Fibroblast of skin of back (primary cell): ENCODE measurements at regions not wholly inside any gene's neighbourhood (a gene's known extent, or its start where the extent isn't known, plus 50 kb on each side); places are given as distances from the start of the nearest gene placed in this dataset.

Experiments used
- DNase-seq: peaks from one replicate; pipeline ENCODE4 v3.0.0-alpha.2; 2013

DNA sequence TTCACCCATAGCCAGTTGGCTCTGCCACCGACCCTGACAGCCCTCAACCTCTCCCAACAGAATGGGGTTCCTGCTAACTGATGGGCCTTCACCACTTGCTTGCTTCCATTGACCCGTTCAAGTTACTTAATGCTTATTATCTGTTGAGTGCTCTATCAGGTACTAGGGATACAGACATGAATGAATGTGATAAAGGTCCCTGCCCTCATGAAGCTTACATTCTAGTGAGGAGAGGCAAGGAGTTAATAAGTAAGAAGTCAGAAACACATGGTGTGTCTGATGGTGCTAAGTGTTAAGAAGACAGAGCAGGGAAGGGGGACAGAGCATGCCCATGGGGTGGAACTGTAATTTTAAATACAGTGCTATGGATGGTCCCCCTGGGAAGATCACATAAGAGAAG is 107.5 kb upstream of the JUN start:
- DNase-seq, result no peak

DNA sequence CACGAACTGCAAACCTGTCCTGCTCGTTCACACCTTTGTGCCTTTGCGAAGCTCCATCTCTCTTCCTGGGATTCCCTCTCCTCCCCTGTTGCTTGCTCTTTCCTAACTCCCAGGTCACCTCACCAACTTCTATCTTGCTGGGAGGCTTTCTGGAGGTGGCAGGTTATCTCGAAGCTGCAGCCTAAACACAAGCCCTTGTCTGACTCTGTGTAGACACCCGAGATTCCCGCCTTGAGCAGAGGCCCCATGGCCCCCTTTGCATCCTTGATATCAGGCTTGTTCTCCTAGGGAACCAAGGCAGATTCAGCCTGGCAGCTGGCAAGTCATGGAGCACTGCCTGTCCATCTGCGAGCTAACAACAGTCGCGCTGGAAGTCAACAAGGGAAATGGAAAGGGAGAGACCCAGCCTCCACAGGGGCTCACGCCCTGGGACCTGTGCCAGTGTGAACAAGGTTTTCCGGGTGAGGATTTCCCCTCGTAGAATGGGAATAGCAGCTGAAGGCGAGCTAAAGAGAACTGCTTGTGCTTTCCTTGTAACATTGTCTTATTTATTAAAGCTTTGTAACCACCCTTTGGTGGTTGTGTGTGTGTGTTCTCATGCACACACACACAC is 109.5 kb upstream of the JUN start:
- no peak for DNase-seq

DNA sequence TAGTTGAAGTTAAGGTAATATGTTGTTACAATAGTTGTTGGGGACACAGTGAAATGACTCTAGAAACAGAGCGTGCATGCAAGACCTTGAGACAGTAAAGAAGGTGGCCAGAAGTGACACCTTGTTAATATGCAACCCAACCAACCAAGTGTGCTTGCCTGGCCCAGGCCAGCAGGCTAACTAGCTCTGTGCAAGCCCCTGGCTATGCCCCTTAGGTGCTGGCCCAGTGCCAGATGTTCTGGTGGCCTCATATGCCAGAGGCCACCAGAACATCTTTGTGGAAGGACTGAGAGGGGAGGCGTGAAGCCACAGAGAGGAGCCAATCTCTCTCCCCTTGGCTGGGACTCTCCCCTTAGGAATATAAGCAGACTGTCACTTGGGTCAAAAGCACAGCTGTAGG is 111.2 kb upstream of the JUN start:
- no peak for DNase-seq

DNA sequence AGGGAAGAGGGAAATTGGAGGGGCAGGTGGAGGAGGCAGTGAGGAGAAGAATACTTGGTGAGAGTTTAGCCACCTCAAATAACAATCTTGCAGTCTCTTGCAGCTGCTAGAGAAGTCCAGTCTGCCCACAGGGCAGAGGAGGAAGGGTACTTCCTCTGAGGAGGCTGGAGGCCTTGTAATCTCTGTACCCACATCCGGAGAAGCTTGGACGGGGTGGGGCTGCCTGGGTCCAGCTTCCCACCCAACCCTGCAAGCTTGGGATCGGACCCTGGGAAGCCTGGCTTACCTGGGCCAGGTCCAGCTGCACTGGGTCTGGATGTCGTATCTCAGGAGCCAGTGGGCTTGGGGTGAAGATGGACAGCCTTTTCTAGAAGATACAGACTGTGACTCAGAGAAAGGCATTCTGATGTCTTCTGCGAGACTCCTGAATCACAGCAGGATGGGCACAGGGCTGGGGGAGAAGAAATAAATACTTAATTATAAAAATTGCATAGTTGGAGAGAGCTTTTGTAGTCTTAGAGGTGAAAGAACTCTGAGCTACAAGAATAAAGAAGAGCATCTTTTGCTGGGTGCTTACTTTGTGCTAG is 111.8 kb upstream of the JUN start:
- peak; percentile 46 for DNase-seq

DNA sequence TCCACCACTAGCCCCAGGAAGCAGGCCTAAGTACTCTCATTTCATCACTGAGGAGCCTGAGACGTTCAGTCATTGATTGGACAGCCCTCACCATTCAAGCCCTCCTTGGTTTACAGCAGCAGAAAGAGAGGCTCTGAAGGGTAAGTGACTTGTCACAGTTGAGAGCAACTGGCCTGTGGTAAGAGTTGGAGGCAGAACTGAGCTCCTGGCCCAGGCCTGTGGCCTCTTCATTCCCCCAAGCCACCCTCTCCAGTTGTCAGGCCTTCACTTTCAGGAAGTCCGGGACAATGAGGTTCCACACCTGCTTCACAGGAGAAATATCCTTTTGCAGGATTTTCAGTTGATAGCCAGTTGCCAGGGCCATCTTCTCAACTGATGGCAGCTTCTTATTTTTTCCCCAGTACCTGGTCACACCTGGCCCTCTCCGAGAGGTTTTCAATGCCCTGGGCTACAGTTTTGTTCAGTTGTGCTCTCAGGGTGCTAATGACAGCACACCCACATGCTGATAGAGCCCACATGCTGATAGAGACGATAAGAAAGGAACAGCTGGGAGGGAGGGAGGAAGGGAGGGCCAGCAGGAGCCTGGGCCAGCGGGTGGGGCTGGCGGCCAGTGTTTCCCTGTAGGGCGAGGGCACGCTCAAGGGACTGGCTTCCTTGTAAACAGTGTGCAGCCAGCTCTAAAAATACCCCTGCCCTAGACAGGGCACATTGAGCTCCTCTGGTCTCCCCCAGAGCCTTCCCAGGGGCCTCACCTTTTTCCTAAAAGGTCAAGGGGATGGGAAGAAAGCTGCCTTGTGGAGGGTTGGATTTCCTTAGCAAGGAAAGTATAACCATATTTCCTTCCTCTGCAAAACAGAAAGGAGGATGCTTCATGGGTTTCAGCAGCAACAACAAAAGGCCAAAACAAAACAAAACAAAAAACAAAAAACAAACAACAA is 112.7 kb upstream of the JUN start:
- DNase-seq, result no peak

DNA sequence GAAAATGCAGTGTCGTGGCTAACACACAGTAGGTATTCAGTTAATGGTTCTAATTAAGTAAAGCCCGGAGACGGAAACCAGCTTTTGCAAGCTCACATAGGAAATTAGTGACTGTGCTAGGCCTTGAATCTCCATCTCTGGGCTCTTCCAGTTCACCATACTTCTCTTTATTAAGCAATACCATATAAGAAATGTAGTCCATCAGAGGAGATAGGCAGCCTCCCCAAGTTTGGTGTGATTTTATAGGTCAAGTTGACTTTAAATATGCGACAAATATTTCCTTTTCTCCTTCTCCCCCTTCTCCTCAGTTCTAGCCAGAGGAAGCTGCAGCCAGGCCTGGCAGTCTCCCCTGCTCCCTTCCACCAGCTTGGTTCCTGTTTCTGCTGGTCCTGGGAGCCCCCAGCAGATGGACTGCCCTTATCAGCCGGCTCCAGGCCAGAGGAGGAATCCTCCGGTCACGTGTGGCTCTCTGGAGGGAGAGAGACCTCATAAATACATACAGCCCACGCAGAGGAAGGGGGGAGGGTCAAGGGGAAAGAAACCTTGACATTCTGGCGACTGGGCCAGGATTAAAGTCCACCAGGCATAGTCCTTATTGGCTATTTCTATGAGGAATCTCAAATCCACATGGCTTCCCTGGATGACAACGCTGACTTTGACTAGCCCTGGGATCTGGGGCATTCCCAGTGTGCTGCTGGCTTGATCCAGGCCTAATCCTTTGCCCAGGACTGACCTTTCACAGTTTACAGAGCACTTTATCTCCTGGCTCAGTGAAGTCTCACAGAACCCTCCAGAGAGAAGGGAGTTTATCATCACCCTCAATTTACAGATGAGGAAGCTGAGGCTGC is 115.1 kb upstream of the JUN start:
- DNase-seq, result no peak

DNA sequence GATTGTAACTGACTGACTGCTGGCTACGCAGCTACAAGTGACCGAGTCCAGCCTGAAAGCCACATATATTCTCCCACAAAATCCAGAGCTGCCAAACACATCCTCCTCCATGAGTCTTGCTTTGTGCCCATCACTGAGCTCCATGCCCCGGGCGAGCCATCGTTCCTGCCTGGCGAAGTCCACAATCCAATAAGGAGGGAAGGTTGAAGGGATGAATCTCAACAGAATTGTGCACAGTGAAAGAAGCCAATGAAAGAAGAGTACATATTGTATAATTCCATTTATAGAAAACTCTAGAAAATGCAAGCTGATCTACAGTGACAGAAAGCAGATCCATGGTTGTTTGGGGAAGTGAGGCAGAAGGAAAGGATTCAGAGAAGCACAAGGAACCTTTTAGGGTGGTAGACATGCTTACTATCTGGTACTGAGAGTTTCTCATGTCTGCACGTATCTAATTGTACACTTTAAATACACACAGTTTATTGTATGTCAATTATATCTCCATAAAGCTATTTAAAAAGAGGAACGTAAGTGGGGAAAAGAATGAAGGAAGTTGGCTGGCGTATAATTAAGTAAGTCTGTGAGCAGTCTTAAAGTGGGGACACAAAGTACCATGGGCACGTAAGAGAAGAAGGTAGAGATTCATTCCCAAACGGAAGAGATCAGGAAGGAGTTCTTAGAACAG is 115.9 kb upstream of the JUN start:
- DNase-seq, result no peak

DNA sequence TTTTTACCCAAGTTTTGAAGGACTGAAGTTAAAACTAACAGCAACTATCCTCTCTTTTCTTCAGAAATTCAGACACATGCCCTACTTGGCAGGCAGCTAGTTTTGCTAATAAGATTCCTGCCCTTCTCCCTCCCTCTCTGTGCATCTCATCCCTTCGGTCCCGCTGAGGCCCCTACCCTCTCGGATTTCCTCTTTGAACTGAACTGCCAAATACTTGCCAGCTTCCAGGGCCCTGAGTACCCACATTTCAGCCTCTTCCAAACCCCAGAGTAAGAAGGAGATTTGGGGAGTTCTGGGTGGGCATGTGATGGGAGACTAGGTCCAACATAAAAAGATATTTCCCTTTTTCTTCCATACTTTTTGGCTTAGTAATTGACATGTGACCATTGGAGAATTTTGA is 116.5 kb upstream of the JUN start:
- DNase-seq, result no peak

DNA sequence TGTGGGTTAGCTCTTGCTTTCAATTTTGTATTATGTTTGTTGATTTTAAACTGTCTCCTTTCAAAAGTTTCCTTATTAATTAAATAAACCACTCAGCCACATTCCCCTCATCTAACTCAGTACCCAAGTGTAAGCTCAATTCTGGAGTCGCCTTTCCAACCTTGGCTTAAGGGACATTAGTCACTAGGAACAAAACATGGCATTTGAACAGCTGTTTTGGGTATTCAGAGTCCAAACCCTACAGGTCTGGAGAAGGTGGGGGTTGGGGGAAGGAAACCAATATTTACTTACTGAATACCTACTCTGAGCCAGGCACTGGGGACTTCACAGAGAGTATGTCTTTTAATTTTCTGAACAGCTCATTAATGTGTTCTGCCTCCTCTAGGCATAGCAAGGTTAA is 117.2 kb upstream of the JUN start:
- peak; percentile 61 for DNase-seq

DNA sequence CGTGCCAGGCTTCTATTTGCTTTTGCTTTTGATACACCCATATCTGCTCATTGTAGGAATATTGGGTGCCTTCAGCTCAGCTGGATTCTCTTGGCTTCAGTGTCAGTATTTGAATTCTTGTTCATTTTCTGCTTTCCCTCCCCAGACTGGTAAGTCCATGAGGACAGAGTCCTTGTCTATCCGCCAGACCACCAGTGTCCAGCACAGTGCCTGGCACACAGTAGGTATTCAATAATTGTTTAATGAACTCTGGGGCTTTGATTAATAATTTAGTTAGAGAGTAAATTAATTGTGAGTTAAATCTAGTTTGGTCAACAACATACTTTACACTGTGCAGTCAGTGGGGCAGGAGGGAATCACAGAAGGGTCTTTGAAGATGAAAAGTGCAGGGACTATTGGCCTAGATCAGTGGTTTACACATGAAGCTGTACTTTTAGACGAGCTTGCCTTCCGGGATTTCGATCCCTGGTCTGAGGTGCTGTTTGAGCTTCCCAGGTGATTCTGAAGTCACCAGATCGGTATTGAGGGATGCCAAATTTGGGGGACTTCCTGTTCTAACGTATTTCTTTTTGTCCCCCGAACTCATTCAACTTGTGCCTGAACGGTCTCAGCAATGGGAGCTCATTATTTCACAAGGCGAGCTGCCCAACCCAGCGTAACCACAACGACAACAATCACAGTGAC is 119.1 kb upstream of the JUN start:
- no peak for DNase-seq

DNA sequence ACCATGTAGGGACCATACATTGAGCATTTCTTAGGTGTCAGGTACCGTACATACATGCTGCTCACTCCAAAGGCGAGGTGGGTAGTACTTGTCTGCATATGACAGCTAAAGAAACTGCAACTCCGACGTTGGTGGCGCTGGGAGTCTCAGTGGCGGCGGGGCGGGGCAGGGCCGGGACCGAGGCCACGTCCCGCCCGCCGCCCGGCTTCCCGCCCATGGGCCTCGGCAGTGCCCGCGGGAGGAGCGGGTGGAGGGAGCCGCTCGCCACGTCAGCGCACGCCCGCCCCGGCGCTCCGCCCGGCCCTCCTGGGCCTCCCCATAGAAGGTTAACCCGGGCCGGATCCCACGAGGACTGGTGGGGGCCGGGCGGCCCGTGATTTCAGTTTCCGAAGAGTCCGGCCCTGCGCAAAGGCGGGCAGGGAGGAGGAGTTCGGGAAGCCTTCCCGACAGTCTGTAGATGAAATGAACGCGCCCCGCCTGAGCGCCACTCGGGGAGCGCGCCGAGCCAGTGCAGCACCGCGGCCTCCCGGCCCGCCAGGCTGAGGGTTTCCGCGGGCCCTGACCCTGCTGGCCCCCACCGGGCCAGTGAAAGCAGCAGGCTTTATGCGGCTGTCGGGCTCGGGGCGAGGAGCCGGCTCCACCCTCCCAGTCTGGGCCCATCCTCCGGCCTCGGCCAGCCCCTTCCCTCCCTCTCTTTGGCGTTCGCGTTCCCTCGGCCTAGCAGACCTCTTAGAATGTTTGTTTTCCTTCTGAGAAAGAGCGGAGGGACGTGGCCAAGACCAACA is 119.9 kb upstream of the JUN start:
- DNase-seq, result peak; percentile 95

DNA sequence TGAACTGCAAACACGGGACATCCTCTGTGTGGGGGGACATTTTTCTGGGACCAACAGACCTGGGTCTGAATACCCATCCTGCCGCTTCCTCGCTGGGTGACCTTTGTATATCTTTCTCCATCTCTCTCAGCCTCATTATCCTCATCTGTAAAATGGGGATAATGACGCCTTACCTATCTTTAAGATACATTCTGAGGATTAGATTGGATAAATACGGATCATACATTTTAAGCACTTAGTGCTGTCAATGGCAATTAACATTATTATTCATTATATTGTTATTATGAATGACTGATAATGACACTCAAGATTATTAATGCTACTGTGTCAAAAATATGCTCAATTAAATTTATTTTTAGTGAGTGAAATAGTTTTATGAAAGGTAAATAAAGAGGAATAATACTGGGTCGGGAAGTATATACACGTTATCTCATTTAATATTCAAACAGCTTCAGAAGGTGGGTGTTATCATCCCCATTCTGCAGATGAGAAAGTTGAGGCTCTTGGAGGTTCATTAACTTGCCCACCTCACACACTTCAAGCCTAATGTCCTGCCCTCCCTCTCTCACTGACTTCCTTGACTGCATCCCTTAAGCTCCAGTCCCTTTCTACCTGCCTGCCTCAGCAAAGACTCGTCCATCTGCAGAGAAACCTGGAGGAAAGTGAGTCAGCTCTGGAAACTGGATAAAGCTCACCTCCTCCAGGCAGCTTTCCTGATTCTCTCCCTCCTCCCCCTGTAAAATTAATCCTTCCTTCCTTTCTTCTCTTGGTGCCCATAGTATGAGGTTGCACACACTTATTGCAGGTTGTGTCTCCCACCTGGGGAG is 120.7 kb upstream of the JUN start:
- no peak for DNase-seq

DNA sequence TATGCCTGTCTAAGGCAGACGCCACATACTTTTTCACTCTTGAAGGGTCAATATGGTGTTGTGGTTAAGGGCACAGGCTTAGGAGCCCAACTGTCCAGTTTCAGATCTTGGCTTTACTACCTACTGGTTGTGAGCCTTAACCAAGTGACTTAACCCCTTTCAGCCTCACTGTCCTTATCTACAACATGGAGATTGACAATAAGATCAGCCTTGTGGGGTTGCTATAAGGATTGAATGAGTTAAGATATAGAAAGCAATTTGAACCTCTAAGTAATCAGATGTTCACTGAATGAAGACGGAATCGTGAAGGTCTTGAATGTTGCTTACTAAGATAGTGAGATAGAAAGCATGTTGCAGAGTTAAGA is 121.3 kb upstream of the JUN start:
- no peak for DNase-seq

DNA sequence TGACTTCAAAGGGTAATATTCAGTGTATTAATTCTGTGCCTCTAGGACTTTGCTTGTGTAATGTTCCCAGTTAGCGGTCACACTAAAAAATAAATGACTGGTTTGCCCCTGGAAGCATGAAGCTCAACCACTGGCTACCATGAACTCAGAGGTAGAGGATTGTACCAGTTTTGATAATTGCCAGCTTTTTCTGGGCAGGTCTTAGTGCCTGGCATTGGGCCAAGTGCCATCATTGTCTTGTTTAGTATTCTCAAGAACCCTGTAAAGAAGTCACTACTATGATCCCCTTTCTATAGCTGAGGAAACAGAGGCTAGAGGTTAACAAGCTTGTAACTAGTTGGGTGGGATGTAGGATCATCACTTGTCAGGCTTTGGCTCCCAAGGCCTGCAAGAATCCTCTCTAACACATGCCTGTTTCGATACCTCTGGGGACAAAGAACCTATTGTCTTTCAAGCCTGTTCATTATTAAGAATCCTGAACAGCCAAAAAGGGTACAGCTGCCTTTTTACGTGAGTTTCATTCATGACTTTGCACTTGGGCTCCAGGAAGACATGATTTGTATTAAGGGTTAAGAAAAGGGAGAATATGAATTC is 121.9 kb upstream of the JUN start:
- no peak for DNase-seq

DNA sequence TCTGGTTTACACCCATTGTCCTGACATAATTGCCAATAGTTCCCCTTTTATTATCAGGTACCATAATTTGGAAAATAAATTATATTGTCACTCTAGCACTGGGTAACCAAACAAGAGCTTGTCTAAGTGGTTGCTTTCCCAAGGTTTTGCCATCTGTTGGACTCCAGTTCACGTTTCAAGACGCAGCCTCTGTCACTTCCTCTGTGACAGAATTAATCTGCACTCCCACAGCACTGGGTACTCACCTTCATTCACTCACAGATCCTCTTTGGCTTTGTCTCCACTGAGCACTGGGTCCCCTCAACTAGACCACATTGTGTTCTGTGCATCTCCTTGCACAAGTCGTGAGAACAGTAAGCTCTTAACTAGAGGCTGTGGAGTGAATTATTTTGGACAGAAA is 123.6 kb upstream of the JUN start:
- DNase-seq, result no peak

DNA sequence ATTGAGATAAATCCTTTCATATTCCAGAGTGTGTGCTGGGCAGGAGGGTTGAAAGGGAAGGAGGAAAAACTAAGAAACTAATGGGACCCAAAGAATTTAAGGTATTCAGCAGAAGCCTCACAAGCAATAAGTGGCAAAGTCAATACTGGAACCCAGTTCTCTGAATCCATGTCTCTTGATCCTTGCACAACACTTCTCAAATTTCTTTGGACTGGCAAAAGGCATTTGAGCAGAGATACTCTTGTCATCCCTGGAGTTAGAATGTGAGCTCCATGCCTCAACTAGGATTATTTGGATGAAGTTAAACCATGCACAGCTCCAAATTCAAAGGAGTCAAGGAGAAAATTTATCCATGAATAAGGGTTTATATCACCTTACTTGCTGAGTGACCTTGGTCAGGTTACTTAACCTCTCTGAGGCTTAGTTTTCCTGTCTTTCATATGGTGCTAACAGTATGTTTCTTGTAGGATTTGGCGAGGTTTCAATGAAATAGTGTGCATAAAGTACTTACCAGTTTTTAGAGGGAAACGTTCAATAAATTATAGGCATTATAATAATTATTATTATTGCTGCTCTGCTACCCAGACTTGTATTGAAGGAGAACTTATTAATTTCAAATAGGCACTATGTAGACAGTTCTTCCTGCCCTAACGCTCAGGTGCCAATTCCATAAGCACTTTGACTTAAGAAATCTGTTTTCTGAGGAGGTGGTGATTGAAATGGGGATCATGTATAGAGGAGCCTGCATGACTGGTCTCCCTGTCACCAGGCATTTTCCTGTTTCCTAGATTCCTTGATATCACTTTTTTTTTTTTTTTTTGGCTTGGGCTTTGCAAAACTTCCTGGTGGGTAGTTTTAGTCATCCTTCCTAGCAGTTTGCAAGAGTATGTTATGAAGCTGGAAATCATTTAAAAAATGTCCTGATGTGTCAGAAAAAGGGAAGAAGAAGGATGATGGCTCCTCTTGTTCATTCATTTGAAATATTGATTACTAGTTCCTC is 125.0 kb upstream of the JUN start:
- DNase-seq, result peak; percentile 89

DNA sequence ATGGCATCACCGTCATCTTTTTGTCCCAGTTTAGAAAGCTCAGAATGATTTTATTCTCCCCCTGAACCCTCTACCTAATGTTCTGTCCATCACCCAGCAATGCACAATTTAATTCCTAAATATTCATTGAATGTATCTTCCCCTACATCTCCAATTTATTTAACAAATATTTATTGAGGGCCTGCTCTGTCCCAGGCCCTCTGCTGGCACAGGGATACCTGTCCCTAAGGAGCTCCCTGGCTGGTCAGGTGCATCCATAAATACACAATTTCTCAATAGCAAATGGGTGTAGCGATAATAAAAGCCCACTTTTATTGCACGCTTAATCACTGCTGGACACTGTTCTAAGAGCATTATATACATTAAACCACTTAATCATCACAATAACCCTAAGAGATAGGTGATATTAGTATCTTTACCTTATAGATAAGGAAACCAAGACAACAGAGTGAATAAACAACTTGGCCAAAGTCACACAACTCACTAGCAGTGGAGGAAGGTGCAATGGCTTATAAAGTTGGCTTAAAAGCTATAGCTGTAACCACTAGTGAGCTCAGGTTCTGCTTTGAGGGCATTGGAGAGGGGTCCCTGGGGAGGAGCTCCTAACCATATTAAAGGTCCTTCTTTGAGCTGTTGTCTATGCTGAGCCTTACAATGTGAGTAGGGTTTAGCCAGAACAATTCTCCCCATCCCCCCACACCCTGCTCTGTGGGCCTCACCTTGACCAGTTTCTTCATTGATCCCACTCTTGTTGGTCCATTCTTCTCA is 126.3 kb upstream of the JUN start:
- DNase-seq, result no peak
